PC-9 (cell line): ENCODE measurements at regions not wholly inside any gene's neighbourhood (a gene's known extent, or its start where the extent isn't known, plus 50 kb on each side); places are given as distances from the start of the nearest gene placed in this dataset.
A peak's percentile ranks its signal among the peaks of the same experiment; 100 is the strongest.
"Not testable (repeated sequence)": the region's sequence is repeated elsewhere in the genome, so short reads cannot be mapped to it uniquely, and the experiment has no call there.

Experiments
- BruUV-seq: library from RNA; stranded (reverse); fragments of 400-500 nt; replicated peaks from 2 replicates; lab custom pipeline; 2021; lab: Mats Ljungman, UMichigan
- CTCF ChIA-PET: fragments of 300-600 bp; sonication (Branson Sonifier 250); formaldehyde crosslinking; loops from one replicate; lab custom pipeline; 2022; ENCODE audit warnings: antibody characterized with exemption; lab: Charles Lee
- POLR2A ChIA-PET: fragments of 300-600 bp; sonication (Branson Sonifier 250); formaldehyde crosslinking; loops from one replicate; lab custom pipeline; 2022; ENCODE audit warnings: antibody characterized with exemption; ENCODE audit not compliant: unreplicated experiment; lab: Charles Lee
- DNase-seq, 2 experiments: peaks; one replicate each; pipeline versions ENCODE4 v3.0.0 to v3.0.0-alpha.2; 2015 to 2022; ENCODE audit warnings: mixed read lengths in 1 of 2
- H2AFZ ChIP-seq: fragments of 200-600 bp; sonication (generic); 2 replicates; pipeline ENCODE4 v1.8.1; 2017; ENCODE audit warnings: antibody characterized with exemption
- H3F3A ChIP-seq: fragments of 200-600 bp; sonication (generic); 2 replicates; pipeline ENCODE4 v1.8.1; 2017; ENCODE audit warnings: antibody characterized with exemption, mild to moderate bottlenecking, low read depth; ENCODE audit not compliant: insufficient read depth
- H3K27ac ChIP-seq: fragments of 200-600 bp; sonication (generic); 2 replicates; pipeline ENCODE4 v1.6.1; 2016; ENCODE audit warnings: mixed run types
- H3K27me3 ChIP-seq: fragments of 200-600 bp; sonication (generic); 2 replicates; pipeline ENCODE4 v1.6.1; 2016; ENCODE audit warnings: low read depth, mixed run types; ENCODE audit not compliant: insufficient read depth
- H3K36me3 ChIP-seq: fragments of 200-600 bp; sonication (generic); 2 replicates; pipeline ENCODE4 v1.6.1; 2016; ENCODE audit warnings: low read depth, mixed run types
- H3K4me1 ChIP-seq: fragments of 200-600 bp; sonication (generic); replicated peaks from 2 replicates; pipeline ENCODE4 v1.6.1; 2016; ENCODE audit warnings: mixed run types; ENCODE audit not compliant: insufficient read depth
- H3K4me2 ChIP-seq: fragments of 200-600 bp; sonication (generic); 2 replicates; pipeline ENCODE4 v1.6.1; 2017; ENCODE audit warnings: mixed run types
- H3K4me3 ChIP-seq: fragments of 200-600 bp; sonication (generic); 2 replicates; pipeline ENCODE4 v1.6.1; 2016; ENCODE audit warnings: mixed run types
- H3K79me2 ChIP-seq: fragments of 200-600 bp; sonication (generic); 2 replicates; pipeline ENCODE4 v1.6.1; 2017; ENCODE audit warnings: low read depth, mixed run types
- H3K9me2 ChIP-seq: fragments of 200-600 bp; sonication (generic); 2 replicates; pipeline ENCODE4 v1.8.1; 2017; ENCODE audit warnings: mild to moderate bottlenecking; ENCODE audit not compliant: insufficient read depth
- H3K9me3 ChIP-seq: fragments of 200-600 bp; sonication (generic); 2 replicates; pipeline ENCODE4 v1.8.1; 2016; ENCODE audit warnings: low read depth; ENCODE audit not compliant: insufficient read depth
- H4K20me1 ChIP-seq: fragments of 200-600 bp; sonication (generic); 2 replicates; pipeline ENCODE4 v1.8.1; 2017; ENCODE audit not compliant: insufficient read depth
- EZH2 ChIP-seq: fragments of 200-600 bp; sonication (generic); IDR thresholded peaks from 2 replicates; pipeline ENCODE4 v1.8.0; 2017; ENCODE audit warnings: antibody characterized with exemption, low read depth
- intact Hi-C: fragments of 100-400 bp; cut with micrococcal nuclease; formaldehyde crosslinking; loops from one replicate; pipeline ENCODE4 v1.10.0; 2022; ENCODE audit not compliant: unreplicated experiment
- TF ChIP-seq, protein P1 (sequence below): fragments of 200-600 bp; sonication (generic); conservative IDR thresholded peaks from 2 replicates; pipeline ENCODE4 v1.6.1; 2017; ENCODE audit warnings: mixed run types, antibody characterized with exemption, mild to moderate bottlenecking, moderate library complexity

DNA sequence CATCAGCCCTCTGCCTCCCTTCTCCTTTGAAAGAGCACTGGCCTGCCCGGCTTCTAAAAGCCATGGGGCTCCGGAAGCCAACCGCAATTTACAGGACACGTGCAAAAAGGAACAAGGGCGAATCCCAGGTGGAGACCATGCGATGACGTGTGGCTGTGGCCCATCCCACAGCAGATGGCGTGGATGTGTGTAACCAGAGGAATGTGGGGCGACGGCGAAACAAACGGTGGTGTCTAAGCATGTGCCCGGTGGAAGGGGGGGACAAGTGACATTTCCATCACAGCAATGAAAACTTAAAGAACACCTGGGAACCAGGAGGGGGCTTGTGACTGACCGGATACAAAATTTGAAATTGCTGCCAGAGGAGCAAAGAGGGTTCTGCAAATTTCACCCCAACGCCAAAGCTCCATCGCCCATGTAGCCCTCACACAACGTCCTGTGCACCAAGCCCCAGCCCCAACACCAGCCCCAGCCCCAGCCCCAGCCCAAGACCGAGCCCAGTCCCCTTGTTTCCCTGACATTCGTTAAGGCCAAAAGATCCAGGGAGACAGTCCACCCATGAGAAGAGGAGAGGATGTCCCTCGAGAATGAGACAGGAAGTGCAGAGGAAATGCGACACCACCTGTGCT is 159.7 kb upstream of the ZNF337 start:
- Histone ChIP-seq H3K27me3 (no peaks in the 10 kb centered on the region), H3K9me3 (no peaks in the 10 kb centered on the region), H3K79me2 (no peaks in the 10 kb centered on the region), H3K4me2 (no peak overlapping the region), H3K36me3 (no peaks in the 10 kb centered on the region), H2AFZ (no peak overlapping the region), H3F3A (no peaks in the 10 kb centered on the region), H3K9me2 (no peaks in the 10 kb centered on the region), H4K20me1 (no peaks in the 10 kb centered on the region), H3K4me3 (no peak overlapping the region), H3K4me1 (no peaks in the 10 kb centered on the region), H3K27ac (no peak overlapping the region)
- DNase-seq = no peak
- ChIA-PET CTCF (no interaction called here), POLR2A (no interaction called here)
- intact Hi-C loops = no loop called here
- TF ChIP-seq EZH2 = no peak
- TF ChIP-seq, protein P1, sequence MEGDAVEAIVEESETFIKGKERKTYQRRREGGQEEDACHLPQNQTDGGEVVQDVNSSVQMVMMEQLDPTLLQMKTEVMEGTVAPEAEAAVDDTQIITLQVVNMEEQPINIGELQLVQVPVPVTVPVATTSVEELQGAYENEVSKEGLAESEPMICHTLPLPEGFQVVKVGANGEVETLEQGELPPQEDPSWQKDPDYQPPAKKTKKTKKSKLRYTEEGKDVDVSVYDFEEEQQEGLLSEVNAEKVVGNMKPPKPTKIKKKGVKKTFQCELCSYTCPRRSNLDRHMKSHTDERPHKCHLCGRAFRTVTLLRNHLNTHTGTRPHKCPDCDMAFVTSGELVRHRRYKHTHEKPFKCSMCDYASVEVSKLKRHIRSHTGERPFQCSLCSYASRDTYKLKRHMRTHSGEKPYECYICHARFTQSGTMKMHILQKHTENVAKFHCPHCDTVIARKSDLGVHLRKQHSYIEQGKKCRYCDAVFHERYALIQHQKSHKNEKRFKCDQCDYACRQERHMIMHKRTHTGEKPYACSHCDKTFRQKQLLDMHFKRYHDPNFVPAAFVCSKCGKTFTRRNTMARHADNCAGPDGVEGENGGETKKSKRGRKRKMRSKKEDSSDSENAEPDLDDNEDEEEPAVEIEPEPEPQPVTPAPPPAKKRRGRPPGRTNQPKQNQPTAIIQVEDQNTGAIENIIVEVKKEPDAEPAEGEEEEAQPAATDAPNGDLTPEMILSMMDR = no peak
- no TSS peak for BruUV-seq

DNA sequence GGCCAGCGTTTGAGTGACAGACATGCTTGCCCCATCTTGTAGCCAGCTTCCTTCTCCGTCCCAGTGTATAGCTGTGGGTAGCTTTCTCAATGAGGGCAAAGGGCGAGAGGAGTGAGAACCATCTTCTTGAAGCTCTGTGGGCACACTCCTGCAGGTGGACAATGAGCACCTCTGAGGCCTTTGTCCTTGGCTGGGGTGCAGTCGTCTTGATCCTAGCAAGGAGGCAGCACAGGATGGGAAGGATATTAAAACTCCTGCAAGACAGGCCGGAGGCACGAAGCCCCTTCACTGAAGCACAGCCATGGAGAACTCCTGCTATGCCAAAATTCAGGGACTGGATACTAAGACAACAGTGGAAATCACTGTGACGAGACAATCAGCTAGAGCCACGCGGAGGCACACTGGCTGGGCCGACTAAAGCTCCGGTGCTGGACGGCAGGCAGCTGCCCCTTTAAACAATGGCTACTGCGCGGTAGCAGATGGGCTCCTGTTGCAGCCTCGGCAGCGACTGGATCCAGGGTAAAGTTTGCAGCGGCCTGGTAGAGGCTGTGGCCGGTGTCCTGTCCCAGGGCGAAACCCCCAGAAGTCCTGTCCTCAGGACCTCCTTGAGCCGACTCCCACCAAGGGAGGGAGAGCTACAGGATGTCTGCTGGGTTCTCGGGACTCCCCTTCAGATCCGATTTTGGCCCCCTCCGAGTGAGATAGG is 159.0 kb upstream of the ZNF337 start:
- H3F3A ChIP-seq, H2AFZ ChIP-seq, intact Hi-C loops, H3K4me3 ChIP-seq, H3K27ac ChIP-seq, DNase-seq, H3K4me1 ChIP-seq, H4K20me1 ChIP-seq, H3K9me2 ChIP-seq, H3K36me3 ChIP-seq, CTCF ChIA-PET, H3K4me2 ChIP-seq, H3K79me2 ChIP-seq, BruUV-seq, POLR2A ChIA-PET, H3K9me3 ChIP-seq, H3K27me3 ChIP-seq: not testable (repeated sequence)

DNA sequence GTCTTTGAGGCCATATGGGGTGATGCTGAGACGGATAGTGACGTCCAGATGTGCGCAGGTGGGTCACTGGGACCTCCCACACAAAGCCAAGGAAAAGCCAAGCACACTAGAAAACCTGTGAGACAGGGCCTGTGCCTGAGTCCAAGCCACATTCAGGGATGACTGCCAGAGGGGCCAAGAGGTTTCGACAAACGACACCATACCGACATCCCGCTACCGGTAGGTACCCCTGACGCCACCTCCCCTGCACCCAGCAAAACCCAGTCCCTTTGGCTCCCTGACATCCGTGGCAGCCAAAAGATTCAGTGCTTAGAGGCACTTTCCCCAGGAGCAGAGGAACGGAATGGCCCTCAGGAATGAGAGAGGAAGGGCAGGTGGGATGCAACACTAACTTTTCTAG is 158.0 kb upstream of the ZNF337 start:
- POLR2A ChIA-PET, H3K79me2 ChIP-seq, H4K20me1 ChIP-seq, H3K9me3 ChIP-seq, CTCF ChIA-PET, H3K4me1 ChIP-seq, H3F3A ChIP-seq, H2AFZ ChIP-seq, H3K27ac ChIP-seq, DNase-seq, H3K4me2 ChIP-seq, H3K36me3 ChIP-seq, BruUV-seq, intact Hi-C loops, H3K9me2 ChIP-seq, H3K4me3 ChIP-seq, H3K27me3 ChIP-seq: not testable (repeated sequence)

DNA sequence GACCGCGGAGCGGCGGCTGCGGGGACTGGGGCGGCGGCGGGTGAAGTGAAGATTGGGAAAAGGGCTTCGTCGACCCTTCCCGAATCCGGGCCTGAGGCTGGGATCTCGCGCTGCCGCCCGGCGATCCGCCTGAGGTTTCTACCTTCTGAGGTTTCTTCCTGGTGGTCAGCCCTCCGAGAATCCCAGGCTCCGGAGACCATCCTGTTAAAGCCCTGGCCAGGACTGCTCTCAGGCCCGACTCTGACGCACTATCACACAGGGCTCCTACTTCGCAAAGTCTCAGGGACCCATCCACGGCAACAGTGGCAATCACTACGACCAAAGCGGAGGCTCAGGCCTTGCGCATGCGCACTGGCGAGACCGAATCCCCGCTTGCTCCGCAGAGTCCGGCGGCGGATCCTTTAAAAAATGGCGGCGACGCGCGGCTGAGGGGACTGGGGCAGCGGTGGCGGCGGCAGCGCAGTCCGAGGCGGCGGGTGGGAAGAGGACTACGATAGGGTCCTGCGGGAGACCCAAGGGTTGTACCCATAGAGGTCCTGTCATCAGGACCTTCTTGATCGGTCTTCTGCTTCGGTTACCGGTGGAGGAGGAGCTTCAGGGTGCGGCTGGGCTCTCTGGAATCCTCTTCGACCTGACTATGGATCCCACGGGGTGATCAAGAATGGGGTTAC is 157.2 kb upstream of the ZNF337 start:
- H4K20me1 ChIP-seq, POLR2A ChIA-PET, H3K27me3 ChIP-seq, H3K9me2 ChIP-seq, intact Hi-C loops, CTCF ChIA-PET, H3K9me3 ChIP-seq, H3K36me3 ChIP-seq, H3K79me2 ChIP-seq, H3K27ac ChIP-seq, BruUV-seq, H3K4me1 ChIP-seq, H3F3A ChIP-seq: not testable (repeated sequence)
- peak overlapping the region; percentile 59 for H3K4me3 ChIP-seq
- H2AFZ ChIP-seq = peak overlapping the region; percentile 72
- peak overlapping the region; percentile 79 for H3K4me2 ChIP-seq
- DNase-seq = peak; percentile 43 to 79

DNA sequence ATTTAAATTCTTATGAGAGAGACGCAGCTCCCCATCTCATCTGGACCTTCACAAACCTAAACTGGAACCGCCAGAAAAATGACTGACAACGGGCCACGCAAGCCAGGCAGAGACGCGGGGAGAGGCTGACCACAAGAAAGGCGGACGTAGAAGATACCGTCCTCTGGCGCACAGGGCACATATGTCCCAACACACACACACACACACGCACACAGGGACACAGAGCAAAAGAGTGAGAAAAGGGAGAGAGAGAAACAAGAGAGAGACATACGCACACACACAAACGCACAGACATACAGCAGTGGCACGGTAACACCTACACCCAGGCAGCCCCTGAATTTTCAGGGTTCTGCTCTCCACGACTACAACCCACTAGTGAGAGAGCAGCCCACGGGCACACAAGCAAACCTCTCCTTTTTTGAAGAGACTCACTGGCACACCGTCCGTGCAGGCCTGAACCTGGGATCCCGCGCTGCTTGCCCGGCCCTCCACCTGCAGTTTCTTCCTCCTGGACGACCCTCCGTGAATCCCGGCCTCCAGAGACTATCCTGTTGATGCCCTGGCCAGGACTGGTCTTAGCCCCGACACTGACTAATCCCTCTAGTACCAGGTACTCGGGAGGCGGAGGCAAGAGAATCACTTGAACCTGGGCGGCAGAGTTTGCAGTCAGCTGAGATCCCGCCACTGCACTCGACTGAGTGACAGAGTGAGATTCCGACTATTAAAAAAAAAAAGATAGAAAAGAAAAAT is 156.5 kb upstream of the ZNF337 start:
- TSS peak; percentile 39 for BruUV-seq
- peak overlapping the region; percentile 59; the same call in 1 of the 2 replicates for H3K4me3 ChIP-seq
- H4K20me1 ChIP-seq, POLR2A ChIA-PET, H3K9me2 ChIP-seq, H3K79me2 ChIP-seq, H3K27me3 ChIP-seq, DNase-seq, intact Hi-C loops, H3K27ac ChIP-seq, H3F3A ChIP-seq, H3K36me3 ChIP-seq, CTCF ChIA-PET, H3K9me3 ChIP-seq, H3K4me1 ChIP-seq: not testable (repeated sequence)
- H3K4me2 ChIP-seq = peak overlapping the region; percentile 79
- peak overlapping the region; percentile 72; the same call in 1 of the 2 replicates for H2AFZ ChIP-seq

DNA sequence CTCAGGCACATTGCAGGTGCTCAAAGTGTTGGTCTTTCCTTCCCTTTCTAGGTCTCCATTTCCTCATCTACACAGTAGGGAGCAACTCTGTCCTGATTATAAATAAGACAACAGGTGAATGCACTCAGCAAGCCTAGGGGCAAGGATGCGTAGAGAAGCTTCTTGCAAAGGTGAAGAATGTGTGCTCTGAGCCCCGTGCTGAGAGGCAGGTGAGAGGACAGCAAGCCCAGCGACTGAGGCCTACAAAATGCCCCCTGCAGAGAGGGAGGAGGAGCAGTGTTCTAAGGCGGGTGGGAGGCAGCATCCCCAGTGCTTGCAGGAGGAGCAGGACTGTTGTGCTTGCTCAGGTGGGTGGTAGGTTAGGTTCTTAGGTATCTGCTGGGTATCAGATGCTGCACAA is 153.5 kb upstream of the ZNF337 start:
- H3K79me2 ChIP-seq, POLR2A ChIA-PET, H3K4me2 ChIP-seq, H3K9me2 ChIP-seq, H3F3A ChIP-seq, CTCF ChIA-PET, H2AFZ ChIP-seq, H4K20me1 ChIP-seq, H3K4me3 ChIP-seq, intact Hi-C loops, H3K36me3 ChIP-seq, H3K4me1 ChIP-seq, H3K27me3 ChIP-seq, BruUV-seq, H3K9me3 ChIP-seq, H3K27ac ChIP-seq: not testable (repeated sequence)
- peak in 1 of 2 experiments; percentile 84 for DNase-seq
